GM12878 (cell line): ENCODE measurements at regions not wholly inside any gene's neighbourhood (a gene's known extent, or its start where the extent isn't known, plus 50 kb on each side); places are given as distances from the start of the nearest gene placed in this dataset.

Source experiments
- ATAC-seq: fragments of 200-7000 bp; cut with Tn5 transposase; 3 replicates; pipeline ENCODE4 v1.9.1; 2020; ENCODE audit warnings: mild to moderate bottlenecking, moderate library complexity
- BruUV-seq: library from RNA; stranded (reverse); fragments of 400-500 nt; replicated peaks from 2 replicates; lab custom pipeline; 2021; lab: Mats Ljungman, UMichigan
- CTCF ChIA-PET: fragments of 300-600 bp; sonication (Branson Sonifier 250); formaldehyde crosslinking; extraction: SDS; loops from one replicate; lab custom pipeline; 2021; ENCODE audit warnings: inconsistent platforms; lab: Yijun Ruan, JAX
- POLR2A ChIA-PET: fragments of 350-600 bp; formaldehyde crosslinking; extraction: SDS; loops from one replicate; lab custom pipeline; 2021; ENCODE audit warnings: inconsistent platforms; lab: Charles Lee
- RAD21 ChIA-PET: fragments of 300-600 bp; sonication (Branson Sonifier 250); formaldehyde crosslinking; loops from one replicate; lab custom pipeline; 2023; ENCODE audit warnings: antibody characterized with exemption; ENCODE audit not compliant: unreplicated experiment; lab: Charles Lee
- SMC1A ChIA-PET: fragments of 300-600 bp; sonication (Branson Sonifier 250); formaldehyde crosslinking; loops from one replicate; lab custom pipeline; 2023; ENCODE audit not compliant: unreplicated experiment, uncharacterized antibody; lab: Charles Lee
- DNase-seq: peaks from one replicate; pipeline ENCODE4 v3.0.0-alpha.2; 2011; ENCODE audit warnings: low read depth, low spot score
- FAIRE-seq: peaks from 3 replicates; lab custom pipeline; 2011; peaks lifted over from hg19 to GRCh38; lab: Jason Lieb, UNC
- H2AFZ ChIP-seq: 2 replicates; pipeline ENCODE4 v1.6.0; 2011; ENCODE audit warnings: low read depth, low read length, control low read depth; ENCODE audit not compliant: control insufficient read depth
- H3K27ac ChIP-seq: 2 replicates; pipeline ENCODE4 v1.5.1; 2011; ENCODE audit warnings: control low read depth; ENCODE audit not compliant: control insufficient read depth, insufficient read depth
- H3K27me3 ChIP-seq, 2 experiments: replicated peaks in 1 of 2; 2 replicates each; pipeline versions ENCODE4 v1.6.0 to v1.6.1; 2011; ENCODE audit warnings: low read length in 1 of 2; ENCODE audit not compliant: control insufficient read depth in 2 of 2, insufficient read depth in 2 of 2
- H3K36me3 ChIP-seq, 2 experiments: 2 replicates each; pipeline ENCODE4 v1.5.1; 2011; ENCODE audit warnings: low read length in 1 of 2; ENCODE audit not compliant: control insufficient read depth in 2 of 2, insufficient read depth in 2 of 2
- H3K4me1 ChIP-seq: 2 replicates; pipeline ENCODE4 v1.6.1; 2011; ENCODE audit warnings: mild to moderate bottlenecking, low read length, moderate library complexity, mixed read lengths; ENCODE audit not compliant: control insufficient read depth, insufficient read depth
- H3K4me2 ChIP-seq: 2 replicates; pipeline ENCODE4 v1.6.0; 2011; ENCODE audit warnings: control low read depth; ENCODE audit not compliant: control insufficient read depth, insufficient read depth
- H3K4me3 ChIP-seq: fragments of 200-600 bp; sonication (generic); 2 replicates; pipeline ENCODE4 v1.5.1; 2016
- H3K79me2 ChIP-seq: 2 replicates; pipeline ENCODE4 v1.6.0; 2011; ENCODE audit warnings: low read length; ENCODE audit not compliant: control insufficient read depth, insufficient read depth
- H3K9ac ChIP-seq: 2 replicates; pipeline ENCODE4 v1.8.0; 2011; ENCODE audit warnings: low read length, control low read depth, mixed read lengths; ENCODE audit not compliant: control insufficient read depth, insufficient read depth
- H3K9me3 ChIP-seq: replicated peaks from 3 replicates; pipeline ENCODE4 v1.5.1; 2011; ENCODE audit warnings: mild to moderate bottlenecking, low read length; ENCODE audit not compliant: control insufficient read depth, insufficient read depth
- H4K20me1 ChIP-seq: 2 replicates; pipeline ENCODE4 v1.6.0; 2011; ENCODE audit not compliant: control insufficient read depth, insufficient read depth
- BRCA1 ChIP-seq: IDR thresholded peaks from 2 replicates; pipeline ENCODE4 v1.6.1; 2011; ENCODE audit warnings: low read depth, low read length, improper control_type of control experiment
- CEBPB ChIP-seq, 2 experiments: fragments of 150-350 bp in 1 of 2; IDR thresholded peaks; 2 replicates each; pipeline ENCODE4 v1.6.1; 2012 to 2014; ENCODE audit warnings: low read depth in 2 of 2, low read length in 2 of 2, borderline replicate concordance in 1 of 2, inconsistent platforms in 1 of 2
- CREM ChIP-seq: IDR thresholded peaks from 2 replicates; pipeline ENCODE4 v1.6.1; 2014; ENCODE audit warnings: antibody characterized with exemption, low read depth
- ETV6 ChIP-seq, 2 experiments: fragments of 450-650 bp in 1 of 2; IDR thresholded peaks in 1 of 2; conservative IDR thresholded peaks in 1 of 2; 2 replicates each; pipeline ENCODE4 v1.6.1; 2014; ENCODE audit warnings: antibody characterized with exemption in 1 of 2, borderline replicate concordance in 1 of 2, low read depth in 1 of 2, mild to moderate bottlenecking in 1 of 2, moderate library complexity in 1 of 2
- HDGF ChIP-seq: fragments of 450-650 bp; IDR thresholded peaks from 2 replicates; pipeline ENCODE4 v1.6.1; 2016; ENCODE audit warnings: antibody characterized with exemption
- RAD51 ChIP-seq: fragments of 450-650 bp; IDR thresholded peaks from 2 replicates; pipeline ENCODE4 v1.6.1; 2016; ENCODE audit warnings: moderate library complexity, mild to moderate bottlenecking, inconsistent platforms
- SPI1 ChIP-seq: IDR thresholded peaks from 2 replicates; pipeline ENCODE4 v1.6.1; 2011; ENCODE audit warnings: low read depth, mild to moderate bottlenecking, low read length, moderate library complexity, borderline replicate concordance; ENCODE audit not compliant: insufficient read depth
- YY1 ChIP-seq: IDR thresholded peaks from 2 replicates; pipeline ENCODE4 v1.6.1; 2011; ENCODE audit warnings: low read depth, mild to moderate bottlenecking, low read length
- WGBS: methylation state at CpG from one replicate; pipeline ENCODE4 v1.1.6; 2016; ENCODE audit warnings: low lambda C conversion rate; ENCODE audit not compliant: insufficient replicate concordance, insufficient coverage; ENCODE audit errors: missing lambda C conversion rate; 5-methylcytosine and 5-hydroxymethylcytosine counted together
- in situ Hi-C: fragments of 300-500 bp; cut with MboI; formaldehyde crosslinking; loops from 9 replicates; pipeline ENCODE4 v1.14.3; 2018; ENCODE audit warnings: mixed read lengths
- intact Hi-C: fragments of 100-400 bp; cut with micrococcal nuclease; formaldehyde crosslinking; loops from one replicate; pipeline ENCODE4 v1.14.2; 2022; ENCODE audit not compliant: unreplicated experiment
- TF ChIP-seq, protein P1 (sequence below), 3 experiments: IDR thresholded peaks in 2 of 3; conservative IDR thresholded peaks in 1 of 3; 2 replicates each; pipeline ENCODE4 v1.5.1; 2011; ENCODE audit warnings: low read depth in 3 of 3, low read length in 3 of 3, mild to moderate bottlenecking in 3 of 3, control low read depth in 2 of 3, moderate library complexity in 2 of 3, inconsistent platforms in 1 of 3, mixed read lengths in 1 of 3; ENCODE audit not compliant: control insufficient read depth in 2 of 3, insufficient read depth in 1 of 3; ENCODE audit errors: extremely low read depth in 1 of 3

GRCh38 chr16:52167328-52167727, 379.6 kb downstream of the TOX3 start:
- no peaks in the 10 kb centered on the region for H3K79me2 ChIP-seq
- TF ChIP-seq RAD51 (no peak), CEBPB (IDR thresholded peaks at IDR 0.05; ENCODE audit: borderline replicate concordance in 1 of 2, low read depth in 2 of 2, low read length in 2 of 2) (no peak), CREM (no peak), HDGF (no peak)
- TF ChIP-seq, protein P1, sequence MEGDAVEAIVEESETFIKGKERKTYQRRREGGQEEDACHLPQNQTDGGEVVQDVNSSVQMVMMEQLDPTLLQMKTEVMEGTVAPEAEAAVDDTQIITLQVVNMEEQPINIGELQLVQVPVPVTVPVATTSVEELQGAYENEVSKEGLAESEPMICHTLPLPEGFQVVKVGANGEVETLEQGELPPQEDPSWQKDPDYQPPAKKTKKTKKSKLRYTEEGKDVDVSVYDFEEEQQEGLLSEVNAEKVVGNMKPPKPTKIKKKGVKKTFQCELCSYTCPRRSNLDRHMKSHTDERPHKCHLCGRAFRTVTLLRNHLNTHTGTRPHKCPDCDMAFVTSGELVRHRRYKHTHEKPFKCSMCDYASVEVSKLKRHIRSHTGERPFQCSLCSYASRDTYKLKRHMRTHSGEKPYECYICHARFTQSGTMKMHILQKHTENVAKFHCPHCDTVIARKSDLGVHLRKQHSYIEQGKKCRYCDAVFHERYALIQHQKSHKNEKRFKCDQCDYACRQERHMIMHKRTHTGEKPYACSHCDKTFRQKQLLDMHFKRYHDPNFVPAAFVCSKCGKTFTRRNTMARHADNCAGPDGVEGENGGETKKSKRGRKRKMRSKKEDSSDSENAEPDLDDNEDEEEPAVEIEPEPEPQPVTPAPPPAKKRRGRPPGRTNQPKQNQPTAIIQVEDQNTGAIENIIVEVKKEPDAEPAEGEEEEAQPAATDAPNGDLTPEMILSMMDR (IDR thresholded peaks at IDR 0.05 in 2 of 3, conservative IDR thresholded peaks at IDR 0.05 in 1 of 3; ENCODE audit: control insufficient read depth in 2 of 3, extremely low read depth in 1 of 3, insufficient read depth in 1 of 3, low read depth in 3 of 3, low read length in 3 of 3) = no peak
- H3K27ac ChIP-seq = no peak overlapping the region
- FAIRE-seq (no peak), ATAC-seq (no peak), DNase-seq (no peak)
- H2AFZ ChIP-seq = no peak overlapping the region
- intact Hi-C loops = no loop called here
- no peaks in the 10 kb centered on the region for H4K20me1 ChIP-seq
- H3K9ac ChIP-seq = no peak overlapping the region
- no peak overlapping the region for H3K4me2 ChIP-seq
- in situ Hi-C loops = no loop called here
- CTCF ChIA-PET = interaction anchor here (1.1 to 1.2 kb wide), 2 partner anchors 18 to 745 kb away, joined by 3 read pairs; no protein-coding TSS in a partner anchor
- no peaks in the 10 kb centered on the region for H3K9me3 ChIP-seq
- H3K36me3 ChIP-seq = no peaks in the 10 kb centered on the region
- no TSS peak for BruUV-seq
- H3K4me3 ChIP-seq = no peak overlapping the region
- POLR2A ChIA-PET = no interaction called here
- RAD21 ChIA-PET = no interaction called here
- 6% methylated on average over 1 of the region's 1 CpG for WGBS
- SMC1A ChIA-PET = interaction anchor here (0.7 kb wide), 1 partner anchor 41 kb away, joined by 3 read pairs; no protein-coding TSS in a partner anchor
- H3K4me1 ChIP-seq = no peaks in the 10 kb centered on the region
- H3K27me3 ChIP-seq = no peaks in the 10 kb centered on the region

DNA sequence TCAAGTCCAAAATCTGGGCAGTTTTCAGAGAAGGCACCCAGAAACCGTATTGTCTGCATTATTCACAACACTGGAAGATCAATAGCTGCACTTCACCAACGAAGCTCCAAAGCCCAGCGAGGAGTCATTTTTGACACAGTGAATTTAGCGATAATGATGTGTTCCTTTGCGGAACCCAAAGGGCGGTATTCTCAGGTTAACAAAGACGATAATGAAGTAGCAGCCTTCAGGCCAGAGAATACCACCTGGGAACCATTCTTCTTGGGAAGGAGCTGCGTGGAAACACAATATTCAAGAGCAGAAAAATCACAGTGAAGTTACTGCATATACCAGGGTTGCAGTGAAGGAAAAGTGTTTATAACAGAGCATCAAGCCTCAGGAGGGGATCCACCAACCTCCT, 381.0 kb downstream of the TOX3 start:
- no peaks in the 10 kb centered on the region for H3K79me2 ChIP-seq
- in situ Hi-C loops = no loop called here
- H3K36me3 ChIP-seq = no peaks in the 10 kb centered on the region
- no peak overlapping the region for H2AFZ ChIP-seq
- no peaks in the 10 kb centered on the region for H3K4me1 ChIP-seq
- no peaks in the 10 kb centered on the region for H4K20me1 ChIP-seq
- no peaks in the 10 kb centered on the region for H3K27me3 ChIP-seq
- WGBS = 20% methylated on average over 8 of the region's 8 CpGs
- H3K9me3 ChIP-seq = no peaks in the 10 kb centered on the region
- no peak overlapping the region for H3K4me2 ChIP-seq
- H3K9ac ChIP-seq = no peak overlapping the region
- ATAC-seq = no peak
- no peak overlapping the region for H3K27ac ChIP-seq
- ChIA-PET POLR2A (no interaction called here), RAD21 (no interaction called here), SMC1A (no interaction called here), CTCF (no interaction called here)
- intact Hi-C loops = no loop called here
- TF ChIP-seq, protein P1 (IDR thresholded peaks at IDR 0.05 in 2 of 3, conservative IDR thresholded peaks at IDR 0.05 in 1 of 3; ENCODE audit: control insufficient read depth in 2 of 3, extremely low read depth in 1 of 3, insufficient read depth in 1 of 3, low read depth in 3 of 3, low read length in 3 of 3) = no peak
- TF ChIP-seq ETV6 (conservative IDR thresholded peaks at IDR 0.05 in 1 of 2, IDR thresholded peaks at IDR 0.05 in 1 of 2; ENCODE audit: borderline replicate concordance in 1 of 2, low read depth in 1 of 2) = no peak
- no peak for TF ChIP-seq SPI1
- TF ChIP-seq YY1 = no peak
- TF ChIP-seq BRCA1 = no peak
- FAIRE-seq = no peak
- DNase-seq = no peak
- BruUV-seq = no TSS peak
- H3K4me3 ChIP-seq = no peak overlapping the region
